Bronchial epithelial cell (primary cell): ENCODE measurements at regions not wholly inside any gene's neighbourhood (a gene's known extent, or its start where the extent isn't known, plus 50 kb on each side); places are given as distances from the start of the nearest gene placed in this dataset.

Experiments used
- DNase-seq: peaks from one replicate; pipeline ENCODE4 v3.0.0-alpha.2; 2010; ENCODE audit warnings: low read depth
- FAIRE-seq: peaks from 2 replicates; lab custom pipeline; 2011; peaks lifted over from hg19 to GRCh38; lab: Jason Lieb, UNC
- H3K27me3 ChIP-seq: 2 replicates; pipeline ENCODE4 v1.5.1; 2011; ENCODE audit warnings: low read length; ENCODE audit not compliant: control insufficient read depth, insufficient read depth
- H3K36me3 ChIP-seq: 2 replicates; pipeline ENCODE4 v1.5.1; 2011; ENCODE audit warnings: low read length; ENCODE audit not compliant: control insufficient read depth, insufficient read depth
- H3K4me3 ChIP-seq: 2 replicates; pipeline ENCODE4 v1.5.1; 2011; ENCODE audit warnings: mild to moderate bottlenecking, low read depth, low read length, control low read depth
- TF ChIP-seq, protein P1 (sequence below): IDR thresholded peaks from 2 replicates; pipeline ENCODE4 v1.5.1; 2011; ENCODE audit warnings: mild to moderate bottlenecking, moderate library complexity, low read length, control low read depth, inconsistent platforms; ENCODE audit not compliant: insufficient read depth, severe bottlenecking

DNA sequence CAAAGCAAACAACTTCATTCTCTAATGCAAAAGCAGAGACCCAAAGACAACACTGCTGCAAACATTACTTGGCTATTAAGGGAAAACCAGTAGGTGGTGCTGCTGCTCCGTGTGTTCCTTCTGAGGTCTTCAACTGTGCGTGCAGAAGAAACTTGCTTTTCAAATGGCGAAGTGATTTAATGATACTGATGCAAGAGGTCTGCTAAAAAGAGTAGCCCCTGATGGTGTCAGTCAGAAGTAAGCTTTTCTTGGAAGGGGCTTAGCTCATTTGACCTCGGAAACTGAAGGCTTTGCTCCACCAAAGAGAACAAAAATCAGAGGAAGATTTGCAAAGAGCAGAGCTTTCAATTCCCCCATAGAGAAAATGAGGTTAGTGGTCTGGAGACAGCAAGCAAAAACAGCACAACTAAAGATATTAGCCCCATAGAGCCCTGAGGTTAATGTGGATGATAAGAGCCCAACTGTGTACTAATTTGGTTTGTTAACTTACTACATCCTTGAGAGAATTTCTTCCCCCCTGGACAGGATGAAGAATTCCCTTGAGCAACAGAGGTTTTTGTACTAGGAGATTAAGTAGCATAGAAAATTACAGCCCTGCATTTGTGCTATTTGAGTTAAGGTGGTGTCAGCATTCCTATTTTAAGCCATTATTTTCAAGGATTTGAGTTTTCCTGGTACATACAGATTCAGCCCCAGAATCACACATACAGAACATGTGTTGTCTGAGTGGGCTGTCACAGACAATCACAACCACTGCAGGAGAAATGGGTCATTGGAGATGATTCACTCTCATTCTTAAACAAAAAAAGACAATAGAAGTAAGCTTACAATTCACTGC is 153.2 kb upstream of the C9orf72 start:
- DNase-seq = peak; percentile 69
- no peak for FAIRE-seq

DNA sequence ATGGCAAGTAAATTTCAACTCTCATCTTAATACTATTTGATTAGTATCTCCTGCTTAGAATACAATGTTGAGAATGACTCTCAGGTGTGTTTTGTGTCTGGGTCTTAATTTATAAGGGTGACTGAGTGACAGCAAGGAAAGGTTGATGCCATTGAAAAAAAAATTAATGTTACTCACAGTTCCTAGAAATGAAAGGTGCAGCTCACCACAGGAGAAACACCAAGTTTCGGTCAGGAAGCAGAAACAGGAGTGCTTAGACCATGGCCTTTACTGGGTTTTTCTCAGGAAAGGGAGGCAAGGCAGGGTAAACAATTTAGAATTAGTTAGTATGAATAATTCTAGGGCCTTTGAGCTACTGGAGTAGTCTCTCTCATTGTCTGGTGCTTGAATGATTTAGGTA is 159.2 kb upstream of the C9orf72 start:
- no peaks in the 10 kb centered on the region for H3K27me3 ChIP-seq
- no peaks in the 10 kb centered on the region for H3K36me3 ChIP-seq
- FAIRE-seq (no peak), DNase-seq (no peak)
- no peak overlapping the region for H3K4me3 ChIP-seq
- TF ChIP-seq, protein P1, sequence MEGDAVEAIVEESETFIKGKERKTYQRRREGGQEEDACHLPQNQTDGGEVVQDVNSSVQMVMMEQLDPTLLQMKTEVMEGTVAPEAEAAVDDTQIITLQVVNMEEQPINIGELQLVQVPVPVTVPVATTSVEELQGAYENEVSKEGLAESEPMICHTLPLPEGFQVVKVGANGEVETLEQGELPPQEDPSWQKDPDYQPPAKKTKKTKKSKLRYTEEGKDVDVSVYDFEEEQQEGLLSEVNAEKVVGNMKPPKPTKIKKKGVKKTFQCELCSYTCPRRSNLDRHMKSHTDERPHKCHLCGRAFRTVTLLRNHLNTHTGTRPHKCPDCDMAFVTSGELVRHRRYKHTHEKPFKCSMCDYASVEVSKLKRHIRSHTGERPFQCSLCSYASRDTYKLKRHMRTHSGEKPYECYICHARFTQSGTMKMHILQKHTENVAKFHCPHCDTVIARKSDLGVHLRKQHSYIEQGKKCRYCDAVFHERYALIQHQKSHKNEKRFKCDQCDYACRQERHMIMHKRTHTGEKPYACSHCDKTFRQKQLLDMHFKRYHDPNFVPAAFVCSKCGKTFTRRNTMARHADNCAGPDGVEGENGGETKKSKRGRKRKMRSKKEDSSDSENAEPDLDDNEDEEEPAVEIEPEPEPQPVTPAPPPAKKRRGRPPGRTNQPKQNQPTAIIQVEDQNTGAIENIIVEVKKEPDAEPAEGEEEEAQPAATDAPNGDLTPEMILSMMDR = no peak

More for the DNA sequence above, 153.2 kb upstream of the C9orf72 start:
- Histone ChIP-seq H3K4me3 (no peak overlapping the region), H3K27me3 (no peaks in the 10 kb centered on the region), H3K36me3 (no peaks in the 10 kb centered on the region)
- TF ChIP-seq, protein P1 = peak; percentile 88

DNA sequence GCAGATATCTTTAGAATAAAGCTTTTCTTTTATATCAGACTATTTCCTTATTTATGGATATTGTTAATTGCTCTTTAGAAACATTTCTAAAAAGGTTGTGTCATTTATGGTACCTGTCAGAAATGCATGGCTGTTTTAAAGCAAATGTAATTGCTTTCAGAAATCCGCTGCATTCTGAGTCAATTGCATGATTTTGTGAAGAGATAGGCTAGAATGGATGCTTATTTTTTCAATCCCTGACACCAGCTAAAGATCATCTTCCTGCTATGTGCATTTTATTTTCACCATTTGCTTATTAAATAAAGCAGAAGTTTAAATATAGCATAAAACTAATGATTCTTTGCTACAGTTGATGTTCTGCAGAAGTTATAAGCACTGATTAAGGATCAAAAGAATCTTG is 170.2 kb upstream of the C9orf72 start:
- no peak for FAIRE-seq

DNA sequence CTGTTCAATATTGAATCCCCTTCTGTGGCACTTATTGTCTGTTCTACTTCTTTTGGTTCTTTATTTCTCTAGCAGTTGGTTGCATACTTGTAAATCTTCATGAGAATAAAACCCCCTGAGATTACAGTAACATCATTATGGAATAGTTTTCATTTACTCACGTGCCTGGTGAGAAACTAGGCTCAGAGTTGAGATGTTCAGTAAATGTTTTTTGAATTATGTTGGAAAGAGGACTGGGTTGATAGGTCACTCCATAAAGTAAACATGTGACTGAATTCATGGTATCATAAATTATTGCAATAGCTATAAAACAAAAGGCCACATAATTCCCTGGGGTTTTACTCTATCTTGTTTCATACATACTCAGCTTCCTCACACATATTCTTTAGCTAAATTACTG is 174.2 kb upstream of the C9orf72 start:
- no peaks in the 10 kb centered on the region for H3K36me3 ChIP-seq
- H3K27me3 ChIP-seq = no peaks in the 10 kb centered on the region
- no peak overlapping the region for H3K4me3 ChIP-seq
- no peak for DNase-seq
- TF ChIP-seq, protein P1 = no peak
- FAIRE-seq = no peak

More for the DNA sequence above, 170.2 kb upstream of the C9orf72 start:
- no peak for DNase-seq
- H3K27me3 ChIP-seq = no peaks in the 10 kb centered on the region
- no peak overlapping the region for H3K4me3 ChIP-seq
- H3K36me3 ChIP-seq = no peaks in the 10 kb centered on the region
- TF ChIP-seq, protein P1 = no peak

DNA sequence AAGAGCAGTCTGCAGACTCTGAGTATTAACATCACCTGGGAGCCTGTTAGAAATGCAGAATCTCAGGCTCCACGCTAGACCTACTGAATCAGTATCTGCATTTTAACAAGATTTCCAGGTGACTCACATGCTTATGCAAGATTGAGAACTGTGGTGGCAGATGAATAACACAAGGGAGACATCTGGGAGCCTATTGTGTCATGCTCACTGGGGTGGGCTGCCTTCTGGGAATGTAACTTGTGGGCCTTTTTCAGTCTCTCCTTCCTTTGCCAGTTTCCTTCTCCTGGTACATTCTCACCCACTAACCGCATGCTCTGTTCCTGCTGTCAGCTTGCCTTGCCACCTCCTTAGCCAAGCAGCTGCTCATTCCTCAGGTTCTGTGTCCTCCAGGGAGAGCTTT is 176.6 kb upstream of the C9orf72 start:
- peak; percentile 72 for FAIRE-seq
- DNase-seq = peak; percentile 28
- H3K4me3 ChIP-seq = no peak overlapping the region
- TF ChIP-seq, protein P1 = no peak
- no peaks in the 10 kb centered on the region for H3K36me3 ChIP-seq
- no peaks in the 10 kb centered on the region for H3K27me3 ChIP-seq
